H7 (cell line): ENCODE measurements at regions not wholly inside any gene's neighbourhood (a gene's known extent, or its start where the extent isn't known, plus 50 kb on each side); places are given as distances from the start of the nearest gene placed in this dataset.

Experiments used
- DNase-seq: peaks from one replicate; pipeline ENCODE4 v3.0.0; 2012
- H3K27me3 ChIP-seq: 2 replicates; pipeline ENCODE4 v1.6.0; 2011; ENCODE audit warnings: mild to moderate bottlenecking, low read length; ENCODE audit not compliant: control insufficient read depth, insufficient read depth
- H3K36me3 ChIP-seq: replicated peaks from 2 replicates; pipeline ENCODE4 v1.5.1; 2011; ENCODE audit warnings: low read length; ENCODE audit not compliant: control insufficient read depth, insufficient read depth
- H3K4me3 ChIP-seq: 2 replicates; pipeline ENCODE4 v1.5.1; 2011; ENCODE audit warnings: low read depth, mild to moderate bottlenecking, control low read depth, low read length, moderate library complexity; ENCODE audit not compliant: insufficient read depth

DNA sequence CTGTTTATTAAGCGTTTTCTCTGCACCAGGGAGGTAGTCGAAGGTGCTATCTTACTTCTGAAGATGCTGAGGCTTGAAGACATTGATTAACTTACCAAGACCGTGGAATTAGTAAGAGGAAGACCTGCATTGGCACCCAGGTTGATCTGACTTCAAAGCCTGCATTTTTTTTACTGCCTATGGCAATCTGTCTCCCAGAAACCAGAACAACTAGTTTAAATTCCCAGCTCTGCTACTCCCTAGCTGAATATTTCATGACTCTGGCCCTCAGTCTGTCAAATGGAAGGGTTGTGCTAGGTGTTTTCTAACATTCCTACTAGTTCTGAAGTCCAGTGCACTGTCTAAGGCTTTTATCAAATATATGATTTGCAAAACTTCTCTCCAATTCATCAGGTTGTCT, 52.0 kb upstream of the GRAMD1B start:
- Histone ChIP-seq H3K27me3 (no peaks in the 10 kb centered on the region; the same call in 1 of the 2 replicates), H3K4me3 (no peak overlapping the region), H3K36me3 (no peaks in the 10 kb centered on the region)
- no peak for DNase-seq

DNA sequence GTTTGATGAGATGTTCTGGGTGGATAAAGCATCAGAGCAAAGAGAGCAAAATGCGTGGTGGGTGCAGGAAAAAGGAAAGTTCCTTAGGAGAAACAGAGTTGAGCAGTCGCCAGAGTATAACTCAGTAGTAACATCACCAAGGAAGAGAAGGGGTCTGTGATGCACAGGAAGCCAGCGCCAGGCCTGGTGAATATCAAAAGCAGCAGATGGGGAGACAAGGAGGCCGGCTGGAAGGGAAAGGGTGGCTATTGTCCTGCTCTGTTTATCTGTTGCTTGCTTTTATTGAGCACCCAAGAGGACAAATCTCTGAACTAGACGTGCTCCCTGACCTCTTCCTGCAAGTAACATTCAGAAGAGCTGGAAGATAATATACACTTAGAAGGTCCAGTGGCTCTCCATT, 52.7 kb upstream of the GRAMD1B start:
- no peaks in the 10 kb centered on the region; the same call in 1 of the 2 replicates for H3K27me3 ChIP-seq
- no peak overlapping the region for H3K4me3 ChIP-seq
- H3K36me3 ChIP-seq, result no peaks in the 10 kb centered on the region
- DNase-seq, result no peak

DNA sequence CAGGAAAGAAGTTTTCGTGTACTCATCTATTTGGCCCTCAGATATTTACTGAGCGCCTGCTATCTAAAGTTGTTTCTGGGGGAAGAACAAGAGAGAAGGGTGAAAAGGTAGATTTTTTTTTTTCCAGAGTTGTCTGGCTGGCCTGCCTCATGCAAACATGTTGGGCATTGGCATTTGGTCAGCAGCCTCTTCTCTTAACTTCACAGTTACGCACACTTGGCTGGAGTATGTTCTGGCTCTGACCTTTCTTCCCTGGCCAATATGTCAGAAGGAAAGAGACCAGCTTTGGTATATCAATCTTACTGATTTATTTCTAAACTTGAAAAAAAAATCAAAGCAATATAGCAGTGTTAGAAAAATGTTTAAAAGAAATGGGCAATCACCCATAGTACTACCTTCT, 54.2 kb upstream of the GRAMD1B start:
- DNase-seq, result no peak
- H3K27me3 ChIP-seq, result no peaks in the 10 kb centered on the region; the same call in 1 of the 2 replicates
- H3K36me3 ChIP-seq, result no peaks in the 10 kb centered on the region
- H3K4me3 ChIP-seq, result no peak overlapping the region

DNA sequence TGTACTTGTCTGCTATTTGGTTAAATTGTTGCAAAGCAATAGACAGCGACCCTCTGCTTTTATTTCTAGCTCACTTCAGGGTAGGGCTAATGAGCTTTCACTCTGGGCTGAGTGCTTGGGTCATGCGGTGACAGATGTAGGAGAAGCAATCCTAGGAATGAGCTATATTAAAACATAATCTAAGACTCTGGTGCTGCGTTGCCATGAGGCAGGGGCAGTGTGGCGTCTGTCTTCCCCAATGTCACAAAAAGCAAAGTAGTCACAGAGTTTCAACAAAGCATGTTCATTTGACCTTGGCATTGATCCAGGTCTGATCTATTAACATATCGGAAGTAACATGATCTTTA, 55.5 kb upstream of the GRAMD1B start:
- Histone ChIP-seq H3K36me3 (no peaks in the 10 kb centered on the region), H3K27me3 (no peaks in the 10 kb centered on the region; the same call in 1 of the 2 replicates), H3K4me3 (no peak overlapping the region)
- DNase-seq, result no peak

DNA sequence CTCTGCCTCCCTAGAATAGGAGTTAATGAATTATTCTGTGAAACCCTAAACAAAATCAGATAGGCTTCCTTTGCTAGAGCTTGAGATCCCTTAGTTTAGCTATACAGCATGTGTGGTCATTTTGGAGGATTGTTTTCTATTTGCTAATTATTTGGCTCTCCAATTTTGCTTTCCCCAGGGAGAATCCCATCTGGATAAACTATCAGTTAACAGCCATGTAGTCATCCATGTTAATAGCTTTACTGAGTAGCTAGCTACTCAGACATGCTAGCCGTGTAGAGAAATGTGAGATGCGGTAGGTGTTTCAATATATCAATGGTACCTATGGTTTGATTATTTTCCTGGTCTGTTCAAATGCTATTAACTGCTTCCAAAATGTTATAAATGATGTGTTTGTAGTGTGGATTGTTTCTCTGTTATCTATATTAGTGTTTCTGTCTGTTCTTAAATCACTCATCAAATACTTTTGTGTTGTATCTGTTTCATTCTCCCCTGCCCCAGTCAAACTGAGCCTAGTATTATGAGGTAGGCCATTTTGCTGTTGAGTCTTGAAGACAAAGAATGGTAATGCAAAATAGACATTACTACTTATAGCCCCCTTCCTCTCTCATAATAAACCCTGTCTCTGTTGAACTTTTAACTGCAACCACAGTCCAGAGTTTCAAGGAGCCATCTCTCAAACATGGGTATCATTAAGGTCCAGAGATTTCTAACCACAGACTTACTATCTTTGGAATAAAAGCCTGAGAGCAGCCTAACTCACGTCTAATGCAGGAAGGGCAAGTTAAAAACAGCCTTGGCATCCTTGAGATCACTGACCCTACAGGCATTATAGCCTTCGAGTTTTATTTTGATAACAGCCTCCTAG, 56.1 kb upstream of the GRAMD1B start:
- H3K27me3 ChIP-seq, result no peaks in the 10 kb centered on the region; the same call in 1 of the 2 replicates
- DNase-seq, result no peak

DNA sequence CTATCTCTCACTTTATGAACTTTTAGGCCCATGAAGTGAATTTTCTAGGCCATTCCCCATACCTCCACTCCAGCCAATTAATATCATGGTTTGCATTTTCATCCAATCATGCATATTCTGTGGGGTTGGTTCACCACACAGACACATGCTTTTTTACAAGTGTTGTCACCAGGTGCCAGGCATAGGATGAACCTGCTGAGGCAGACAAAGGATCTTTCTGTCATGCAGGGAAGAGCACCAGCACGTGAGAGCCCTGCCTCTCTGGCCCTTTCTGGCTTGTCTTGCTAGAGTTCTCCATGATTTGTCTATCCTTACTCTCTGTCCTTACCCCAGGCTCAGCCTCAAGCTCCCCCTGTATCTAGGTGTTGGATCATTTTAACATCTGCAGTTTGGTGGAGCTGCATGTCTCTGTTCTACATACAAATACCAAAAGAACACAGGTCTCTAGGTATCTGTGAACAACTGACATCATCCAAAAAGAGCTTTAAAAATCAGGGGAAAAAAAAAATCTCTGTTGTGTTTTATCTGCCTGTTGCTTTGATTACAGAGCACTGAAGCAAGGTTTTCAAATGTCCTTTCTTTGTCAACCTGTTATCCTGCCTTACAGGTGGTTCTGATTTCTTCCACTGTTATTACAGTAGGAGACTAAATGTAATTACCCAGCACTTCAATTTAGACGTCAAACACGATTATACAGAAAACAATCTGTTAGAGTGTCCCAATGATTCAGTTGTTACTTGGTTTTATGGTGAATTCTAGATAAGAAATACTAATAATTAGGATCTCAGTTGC, 58.4 kb upstream of the GRAMD1B start:
- Histone ChIP-seq H3K27me3 (no peaks in the 10 kb centered on the region; the same call in 1 of the 2 replicates), H3K4me3 (no peak overlapping the region), H3K36me3 (no peaks in the 10 kb centered on the region)
- DNase-seq, result peak; percentile 23

More for the DNA sequence above, 56.1 kb upstream of the GRAMD1B start:
- Histone ChIP-seq H3K36me3 (no peaks in the 10 kb centered on the region), H3K4me3 (no peak overlapping the region)

DNA sequence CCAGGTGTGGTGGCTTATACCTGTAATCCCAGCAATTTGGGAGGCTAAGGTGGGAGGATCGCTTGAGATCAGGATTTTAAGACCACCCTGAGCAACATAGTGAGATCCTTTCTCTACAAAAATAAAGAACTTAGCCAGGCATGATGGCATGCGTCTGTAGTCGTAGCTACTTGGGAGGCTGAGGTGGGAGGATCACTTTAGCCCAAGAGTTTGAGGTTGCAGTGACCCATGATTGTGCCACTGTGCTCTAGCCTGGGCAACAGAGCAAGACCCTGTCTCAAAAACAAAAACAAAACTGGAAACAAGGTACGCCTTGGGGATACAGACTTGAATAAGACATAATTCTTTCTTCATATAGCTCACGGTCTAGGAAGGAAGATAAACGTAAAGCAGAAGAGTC, 63.1 kb upstream of the GRAMD1B start:
- Histone ChIP-seq H3K4me3 (no peak overlapping the region), H3K36me3 (no peaks in the 10 kb centered on the region), H3K27me3 (peaks cover 1% of the 10 kb centered on the region)
- no peak for DNase-seq

DNA sequence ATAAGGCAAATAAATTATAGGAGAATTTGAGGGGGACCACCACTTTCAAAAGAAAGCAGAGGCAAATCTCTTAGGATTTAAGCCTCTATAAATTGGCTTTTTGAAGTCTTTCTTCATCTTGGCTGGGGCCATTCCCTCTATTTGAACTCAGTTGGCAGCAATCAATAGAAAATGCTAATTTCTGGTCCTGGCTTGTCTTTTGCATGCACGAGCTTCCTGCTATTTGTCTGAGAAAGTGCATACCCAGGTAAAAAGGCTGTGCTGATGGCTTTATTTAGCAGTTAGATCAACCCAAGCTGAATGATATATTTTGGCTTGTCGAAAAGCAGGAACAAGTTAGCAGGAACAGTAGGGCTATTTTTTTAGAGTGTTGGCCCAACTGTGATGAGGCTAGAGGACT, 64.1 kb upstream of the GRAMD1B start:
- no peak overlapping the region for H3K4me3 ChIP-seq
- DNase-seq, result peak; percentile 16

DNA sequence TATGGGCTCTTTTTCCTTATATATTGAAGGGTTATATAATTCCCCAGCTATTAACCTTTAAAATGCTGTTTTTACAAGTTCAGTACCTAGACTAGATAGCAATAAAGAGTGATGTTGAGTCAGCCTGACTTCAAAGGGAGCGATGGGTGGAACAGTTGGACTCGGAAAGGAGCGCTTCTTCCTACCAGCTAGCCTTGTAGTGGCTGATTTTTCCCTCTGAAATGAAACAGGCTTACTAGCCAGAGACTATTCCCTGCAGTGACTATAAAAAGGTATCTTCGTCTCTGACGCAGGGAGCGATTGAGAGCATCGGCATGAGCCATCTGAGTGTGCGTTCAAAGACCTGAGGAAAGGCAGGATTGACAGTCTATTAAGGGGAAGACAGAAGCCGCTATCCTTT, 66.0 kb upstream of the GRAMD1B start:
- Histone ChIP-seq H3K4me3 (no peak overlapping the region), H3K36me3 (no peaks in the 10 kb centered on the region), H3K27me3 (peaks cover 20% of the 10 kb centered on the region)
- no peak for DNase-seq

More for the DNA sequence above, 64.1 kb upstream of the GRAMD1B start:
- peaks cover 6% of the 10 kb centered on the region for H3K27me3 ChIP-seq
- no peaks in the 10 kb centered on the region for H3K36me3 ChIP-seq

DNA sequence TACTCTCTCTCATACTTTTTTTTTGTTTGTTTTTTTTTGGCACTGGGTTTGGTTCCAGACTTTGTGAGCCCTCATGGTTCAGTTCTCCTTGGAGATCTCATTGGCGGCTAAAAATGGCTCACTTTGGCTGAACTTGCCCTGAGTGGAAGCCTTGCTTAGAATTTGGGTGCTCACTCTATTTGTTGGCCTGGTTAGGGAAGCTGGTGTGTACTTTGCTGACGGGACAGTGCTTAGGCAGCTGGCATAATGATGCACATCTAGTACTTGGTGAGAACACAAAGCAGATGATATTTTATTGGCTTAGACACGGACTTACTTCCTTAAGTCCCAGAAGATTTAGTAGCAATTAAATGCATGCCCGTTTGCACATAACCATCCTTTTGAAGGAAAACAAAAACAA, 66.5 kb upstream of the GRAMD1B start:
- no peak for DNase-seq
- no peak overlapping the region for H3K4me3 ChIP-seq
- no peaks in the 10 kb centered on the region for H3K36me3 ChIP-seq
- peaks cover 25% of the 10 kb centered on the region for H3K27me3 ChIP-seq

DNA sequence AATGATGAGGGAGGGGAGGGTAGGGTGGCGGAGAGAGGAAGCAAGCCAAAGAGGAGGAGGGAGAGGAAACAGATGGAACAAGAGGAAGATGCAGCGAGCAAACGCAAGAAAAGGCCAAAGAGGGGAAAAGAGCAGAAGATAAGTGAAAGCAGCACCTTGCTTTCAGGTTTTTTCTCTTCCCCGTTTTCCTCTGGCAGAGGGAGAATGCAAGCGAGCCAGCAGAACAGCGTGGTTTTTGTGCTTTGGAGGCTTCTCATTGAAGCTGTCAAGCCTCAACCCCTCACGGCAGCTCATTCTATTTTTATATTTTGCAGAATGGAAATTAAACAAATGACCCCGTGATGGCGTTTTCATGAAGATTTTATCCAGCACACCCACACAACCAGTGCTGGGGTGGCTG, 67.1 kb upstream of the GRAMD1B start:
- Histone ChIP-seq H3K27me3 (peaks cover 31% of the 10 kb centered on the region), H3K36me3 (no peaks in the 10 kb centered on the region), H3K4me3 (no peak overlapping the region)
- DNase-seq, result no peak

DNA sequence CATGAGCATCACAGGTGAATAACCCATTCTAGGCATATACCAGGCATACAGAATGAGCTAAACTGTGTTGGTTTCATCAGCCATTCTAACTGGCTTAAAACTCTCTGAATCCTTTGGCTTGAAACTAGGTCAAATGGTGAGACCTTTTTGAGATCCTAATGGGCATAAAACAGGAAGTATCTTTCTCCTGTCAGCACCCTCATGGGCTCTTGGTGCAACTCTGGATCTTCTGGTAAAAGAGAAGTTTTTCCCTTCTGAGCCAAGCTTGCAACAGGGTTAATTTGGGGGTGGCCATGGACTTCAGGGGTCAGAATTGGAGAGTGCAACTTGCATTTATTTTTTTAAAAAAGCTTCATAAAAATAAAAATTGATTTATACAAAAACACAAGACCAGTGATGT, 67.9 kb upstream of the GRAMD1B start:
- Histone ChIP-seq H3K36me3 (no peaks in the 10 kb centered on the region), H3K4me3 (no peak overlapping the region), H3K27me3 (peaks cover 39% of the 10 kb centered on the region)
- DNase-seq, result no peak

DNA sequence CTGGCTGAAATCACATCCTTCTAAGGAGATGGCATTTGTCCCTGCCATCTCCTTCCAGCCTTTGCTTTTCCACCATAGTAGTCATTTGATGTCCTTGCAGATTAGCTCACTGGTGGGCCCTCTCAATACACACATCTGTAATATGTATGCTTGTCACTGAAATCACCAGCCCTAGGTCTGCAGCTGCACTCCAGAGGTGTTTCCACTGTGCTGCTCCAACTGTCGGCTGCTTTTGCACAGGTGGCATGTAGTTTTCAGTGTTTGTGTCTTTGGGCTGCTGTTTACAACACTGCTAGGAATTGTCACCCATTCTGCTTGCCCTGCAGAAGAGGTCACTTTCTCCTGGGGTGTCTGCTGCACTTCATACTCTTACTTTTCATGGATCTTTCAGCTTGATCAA, 69.0 kb upstream of the GRAMD1B start:
- Histone ChIP-seq H3K27me3 (peaks cover 47% of the 10 kb centered on the region), H3K4me3 (no peak overlapping the region), H3K36me3 (no peaks in the 10 kb centered on the region)
- no peak for DNase-seq

DNA sequence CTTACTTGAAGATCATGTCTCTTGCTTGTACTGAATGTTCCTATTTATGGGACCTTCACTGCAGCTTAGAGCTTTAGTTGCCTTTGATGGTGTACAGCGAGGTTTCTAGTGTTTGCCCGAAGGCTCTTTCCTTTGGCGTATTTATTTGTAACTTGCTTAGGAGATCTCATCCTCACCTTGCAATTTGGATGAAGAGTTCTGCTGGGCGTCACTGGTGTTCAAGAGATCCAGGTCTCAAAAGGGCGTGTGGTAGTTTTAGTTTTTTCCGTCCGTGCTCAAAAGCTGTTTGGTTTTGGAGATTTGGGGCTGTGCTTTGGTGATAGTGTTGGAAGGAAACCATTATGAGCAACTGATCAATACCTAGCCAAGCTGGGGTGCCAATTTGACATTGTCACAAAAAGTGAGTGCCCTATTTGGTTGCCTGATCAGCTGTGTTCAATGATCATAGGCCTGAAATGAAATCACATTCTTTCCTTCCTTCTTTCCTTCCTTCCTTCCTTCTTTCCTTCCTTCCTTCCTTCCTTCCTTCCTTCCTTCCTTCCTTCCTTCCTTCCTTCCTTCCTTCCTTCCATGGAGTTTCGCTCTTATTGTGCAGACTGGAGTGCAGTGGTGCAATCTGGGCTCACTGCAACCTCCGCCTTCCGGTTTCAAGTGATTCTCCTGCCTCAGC, 69.7 kb upstream of the GRAMD1B start:
- no peak overlapping the region for H3K4me3 ChIP-seq
- peaks cover 47% of the 10 kb centered on the region for H3K27me3 ChIP-seq
- H3K36me3 ChIP-seq, result no peaks in the 10 kb centered on the region
- DNase-seq, result no peak
